GM21825 (cell line): ENCODE measurements at regions not wholly inside any gene's neighbourhood (a gene's known extent, or its start where the extent isn't known, plus 50 kb on each side); places are given as distances from the start of the nearest gene placed in this dataset.
"Not testable (repeated sequence)": the region's sequence is repeated elsewhere in the genome, so short reads cannot be mapped to it uniquely, and the experiment has no call there.

Source experiments
- ATAC-seq: cut with Tn5 transposase; IDR thresholded peaks from one replicate; pipeline ENCODE4 v1.9.1; 2021; ENCODE audit warnings: mild to moderate bottlenecking, moderate library complexity; ENCODE audit not compliant: unreplicated experiment

GRCh38 chr17:71055128-71055527, 885.8 kb downstream of the KCNJ2 start:
- ATAC-seq, result no peak

GRCh38 chr17:71057448-71057847, 888.1 kb downstream of the KCNJ2 start:
- no peak for ATAC-seq

DNA sequence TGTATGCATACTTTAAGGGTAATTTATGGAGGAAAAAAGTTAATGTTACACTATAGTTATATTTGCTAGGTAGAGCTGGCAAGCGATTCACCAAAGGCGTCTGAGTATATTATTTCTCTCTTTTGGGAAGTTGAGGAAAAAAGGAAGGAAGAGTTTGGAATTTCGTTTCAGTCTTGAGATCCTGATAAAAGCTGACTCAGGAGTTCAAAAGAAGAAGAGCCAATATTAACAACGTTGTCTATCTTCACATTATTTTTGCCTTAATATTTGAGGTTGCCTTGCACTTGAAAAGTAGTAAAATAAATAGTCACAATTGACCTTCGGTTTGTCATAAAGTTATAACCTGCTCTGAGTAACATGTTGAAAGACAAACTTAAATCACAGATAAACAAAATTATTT, 888.6 kb downstream of the KCNJ2 start:
- no peak for ATAC-seq

DNA sequence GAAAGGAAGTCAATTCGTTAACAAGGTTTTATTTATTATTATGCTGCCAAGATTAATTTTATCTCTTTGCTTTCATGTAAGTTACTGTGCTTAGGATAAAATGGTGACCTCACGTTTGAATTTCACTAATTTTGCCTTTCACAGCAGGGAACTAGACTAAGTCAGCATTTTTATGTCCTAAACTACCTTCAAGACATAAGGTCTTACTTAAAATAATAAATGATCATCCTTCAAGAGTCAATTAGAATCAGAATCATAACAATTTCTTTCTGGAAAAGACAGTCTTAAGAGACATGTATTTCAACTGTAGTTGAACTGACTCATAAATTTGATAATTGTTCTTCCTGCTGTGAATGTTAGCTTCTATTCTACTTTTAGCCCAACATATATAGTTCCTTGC, 893.8 kb downstream of the KCNJ2 start:
- no peak for ATAC-seq

DNA sequence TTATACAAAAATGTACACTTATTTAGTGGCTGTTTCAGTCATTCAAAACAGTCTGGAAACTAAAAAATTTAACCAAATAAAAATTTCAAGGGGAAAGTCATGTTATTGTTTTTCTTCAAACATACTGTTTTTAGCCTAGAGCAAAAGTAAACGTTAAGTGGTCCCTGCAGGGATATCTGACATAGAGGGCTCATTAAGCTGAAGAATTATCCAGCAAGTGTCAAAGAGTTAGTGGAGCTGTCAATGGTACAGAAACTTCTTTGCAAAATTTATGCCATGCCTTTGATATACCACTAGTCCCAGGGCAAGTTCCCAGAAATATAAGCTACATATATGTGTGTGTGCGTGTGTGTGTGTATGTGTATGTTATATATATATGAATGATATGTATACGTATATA, 894.2 kb downstream of the KCNJ2 start:
- no peak for ATAC-seq

DNA sequence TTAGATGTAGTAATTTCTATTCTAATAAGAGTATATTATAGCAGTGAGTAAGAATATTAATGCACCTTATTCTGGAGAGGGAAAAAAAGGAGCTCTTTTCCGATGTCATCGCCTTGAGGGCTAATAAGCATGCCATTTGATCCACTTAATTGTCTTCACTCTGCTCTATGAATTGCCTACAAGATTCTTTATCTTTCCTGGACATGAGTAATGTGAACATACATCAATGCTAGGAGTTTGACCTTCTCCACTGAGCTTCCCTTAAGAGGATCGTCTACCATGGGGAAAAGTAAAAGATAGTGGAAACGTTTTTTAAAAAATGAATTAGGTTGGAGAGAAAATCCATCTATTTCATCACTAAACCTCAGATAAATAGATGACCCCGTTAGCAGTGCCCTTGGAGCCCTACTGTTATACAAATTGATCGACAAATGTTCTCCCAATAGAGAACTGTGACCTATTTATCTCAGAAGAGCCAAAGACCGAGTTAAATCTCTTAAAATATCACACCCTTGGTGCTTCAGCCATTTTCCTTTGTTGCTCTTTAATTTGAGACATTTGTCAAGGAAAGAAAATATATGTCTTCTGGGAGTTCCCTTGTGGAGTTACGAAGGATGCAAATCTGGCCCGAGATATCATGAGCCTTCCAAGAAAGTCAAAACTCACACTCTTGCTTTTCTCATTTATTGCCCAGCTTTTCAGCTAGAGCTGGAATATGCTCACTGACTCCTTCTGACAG, 898.5 kb downstream of the KCNJ2 start:
- ATAC-seq, result no peak

- no peak for ATAC-seq
Measured at GRCh38 chr17:71068408-71068750, 899.0 kb downstream of the KCNJ2 start.

DNA sequence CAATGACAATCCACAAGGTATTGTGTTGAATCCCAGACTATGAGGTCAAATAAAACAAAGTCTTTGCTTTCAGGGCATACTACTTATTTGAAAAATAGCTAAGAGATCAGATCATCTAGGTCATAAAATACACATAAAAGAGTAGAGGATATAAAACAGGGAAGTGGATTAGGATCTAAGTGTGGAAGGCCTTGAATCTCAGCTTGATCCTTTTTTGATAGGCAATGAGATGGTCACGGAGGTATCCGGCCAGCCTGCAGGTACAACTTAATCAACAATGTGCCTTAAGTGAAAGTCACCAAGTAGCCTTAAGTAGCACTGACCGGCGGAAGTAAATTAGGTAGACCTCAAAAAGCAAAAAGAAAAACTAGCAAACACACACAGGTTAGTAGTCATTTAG, 901.7 kb downstream of the KCNJ2 start:
- ATAC-seq, result no peak

DNA sequence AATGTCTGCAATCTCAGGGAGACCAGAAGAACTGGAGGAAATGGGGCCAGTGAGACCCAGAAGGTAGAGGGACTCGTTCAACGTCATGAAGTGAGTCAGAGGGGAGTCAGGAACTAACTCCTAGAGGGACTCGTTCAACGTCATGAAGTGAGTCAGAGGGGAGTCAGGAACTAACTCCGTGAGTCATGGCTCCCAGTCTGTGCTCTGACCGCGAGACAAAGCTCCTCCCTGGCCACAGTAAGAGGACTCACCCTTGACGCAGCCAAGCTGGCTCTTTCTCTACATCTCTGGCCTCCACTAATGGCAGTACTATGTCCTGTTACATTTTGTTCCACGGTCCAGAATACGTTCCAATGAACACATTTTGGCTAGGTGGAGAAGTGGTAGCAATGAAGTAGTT, 902.5 kb downstream of the KCNJ2 start:
- no peak for ATAC-seq

GRCh38 chr17:71080937-71081336, 911.6 kb downstream of the KCNJ2 start:
- no peak for ATAC-seq

GRCh38 chr17:71081666-71082065, 912.3 kb downstream of the KCNJ2 start:
- no peak for ATAC-seq

DNA sequence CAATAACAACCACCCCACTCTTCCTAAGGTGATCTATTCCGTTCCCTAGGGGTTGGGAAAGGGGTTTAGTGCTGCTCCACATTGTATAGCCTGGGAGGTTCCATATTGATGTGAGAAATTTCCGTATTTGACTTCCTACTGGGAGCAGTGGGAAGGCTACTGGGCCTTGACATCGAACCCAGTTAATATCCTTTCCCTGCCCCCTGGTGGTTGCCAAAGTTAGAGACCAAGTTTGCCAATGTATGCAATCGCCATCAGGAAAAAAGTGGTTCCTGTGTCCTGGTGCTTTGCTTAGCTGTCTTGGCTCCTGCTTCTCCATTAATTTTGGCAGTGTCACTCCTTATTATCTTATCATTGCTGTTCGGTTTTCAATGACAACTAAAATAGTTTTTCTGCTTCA, 914.9 kb downstream of the KCNJ2 start:
- no peak for ATAC-seq

DNA sequence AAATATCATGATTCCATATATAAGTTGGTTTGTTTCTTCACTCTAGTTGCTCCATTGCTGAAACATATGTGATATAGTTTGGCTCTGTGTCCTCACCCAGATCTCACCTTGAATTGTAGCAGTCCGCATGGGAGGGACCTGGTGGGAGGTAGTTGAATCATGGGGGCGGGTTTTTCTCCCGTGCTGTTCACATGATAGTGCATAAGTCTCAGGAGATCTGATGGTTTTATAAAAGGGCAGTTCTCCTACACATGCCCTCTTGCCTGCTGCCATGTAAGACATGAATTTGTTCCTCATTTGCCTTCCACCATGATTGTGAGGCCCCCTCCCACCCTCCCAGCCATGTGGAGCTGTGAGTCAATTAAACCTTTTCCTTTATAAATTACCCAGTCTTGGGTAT, 915.5 kb downstream of the KCNJ2 start:
- ATAC-seq, result no peak

DNA sequence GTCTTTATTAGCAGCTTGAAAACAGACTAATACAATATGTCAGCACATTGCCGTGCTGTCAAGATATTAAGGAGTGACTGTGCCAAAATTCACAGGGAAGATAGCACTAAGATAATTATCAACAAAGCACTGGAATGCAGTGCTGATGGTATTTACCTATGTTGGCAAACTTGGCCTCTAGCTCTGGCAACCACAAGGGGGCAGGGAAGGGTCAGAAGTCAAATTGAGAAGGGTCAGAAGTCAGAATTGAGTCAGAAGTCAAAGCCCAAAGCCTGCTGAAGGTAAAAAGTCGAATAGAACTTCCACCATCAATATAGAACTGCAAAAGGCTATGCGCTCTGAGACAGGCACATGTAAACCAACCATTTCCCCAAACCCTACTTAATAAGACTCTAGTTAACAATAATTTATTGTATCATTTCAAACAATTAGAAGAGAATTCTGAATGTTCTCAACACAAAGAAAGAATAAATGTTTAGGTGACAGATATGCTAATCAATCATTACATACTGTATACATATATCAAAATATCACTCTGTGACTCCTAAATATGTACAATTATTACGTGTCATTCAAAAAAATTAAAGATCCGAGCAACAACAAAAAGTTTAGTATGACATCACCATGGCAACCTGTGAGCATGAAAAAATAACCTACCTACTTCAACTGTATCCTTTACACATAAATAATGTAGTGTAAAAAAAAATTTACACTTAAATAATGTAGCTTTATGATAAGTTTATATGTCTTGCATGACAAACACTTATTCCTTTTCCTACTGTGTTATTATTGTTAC, 916.1 kb downstream of the KCNJ2 start:
- ATAC-seq, result no peak

GRCh38 chr17:71089431-71089830, 920.1 kb downstream of the KCNJ2 start:
- ATAC-seq, result no peak

DNA sequence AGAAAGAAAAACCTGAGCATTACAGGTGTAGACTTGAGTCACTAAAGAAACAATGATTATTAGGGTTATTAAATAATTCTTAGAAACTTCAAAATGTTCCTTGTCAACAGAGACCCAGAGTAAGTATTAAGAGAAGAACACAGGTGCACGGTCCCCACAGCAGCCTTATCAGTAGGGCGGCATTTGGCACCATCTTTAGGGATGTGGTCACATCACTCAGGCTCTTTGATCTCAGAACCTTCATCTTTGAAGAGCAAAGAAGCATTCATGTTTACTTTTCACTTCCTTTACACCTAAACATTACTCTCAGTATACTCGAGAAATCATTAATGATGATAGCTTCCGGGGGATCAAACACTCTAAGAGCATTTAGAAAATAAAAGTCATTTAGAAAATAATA, 928.7 kb downstream of the KCNJ2 start:
- ATAC-seq, result no peak

- ATAC-seq, result no peak
Measured at GRCh38 chr17:71099003-71099714, 929.8 kb downstream of the KCNJ2 start.

- ATAC-seq, result no peak
Measured at GRCh38 chr17:71102777-71103176, 933.4 kb downstream of the KCNJ2 start.

GRCh38 chr17:71104225-71104624, 934.9 kb downstream of the KCNJ2 start:
- ATAC-seq, result no peak

- ATAC-seq, result not testable (repeated sequence)
Measured at GRCh38 chr17:71106056-71106455, 936.7 kb downstream of the KCNJ2 start.

DNA sequence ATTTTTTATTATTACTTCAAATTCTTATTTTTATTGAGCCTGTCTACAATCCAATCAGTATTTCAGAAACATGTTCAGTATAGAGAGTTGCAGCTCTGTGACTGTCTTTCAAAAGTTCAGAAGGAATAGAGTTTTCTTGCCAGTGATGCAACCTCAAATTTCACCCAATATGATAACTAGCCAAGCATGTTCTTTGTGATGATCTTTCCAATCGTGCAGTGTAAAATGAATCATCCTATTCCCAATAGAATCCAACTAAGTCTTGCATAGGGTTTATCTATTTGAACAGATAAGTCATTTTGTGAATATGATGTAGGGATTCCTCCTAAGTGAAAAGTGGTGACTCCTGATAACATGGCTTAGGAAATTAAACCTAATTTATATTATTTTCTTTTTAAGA, 937.8 kb downstream of the KCNJ2 start:
- ATAC-seq, result no peak

- no peak for ATAC-seq
Measured at GRCh38 chr17:71109697-71110096, 940.4 kb downstream of the KCNJ2 start.
